A549 (cell line): ENCODE measurements at regions not wholly inside any gene's neighbourhood (a gene's known extent, or its start where the extent isn't known, plus 50 kb on each side); places are given as distances from the start of the nearest gene placed in this dataset.

Experiments used
- CHD2 ChIP-seq: fragments of 150-350 bp; IDR thresholded peaks from 2 replicates; pipeline ENCODE4 v1.6.1; 2014; ENCODE audit warnings: low read length; ENCODE audit not compliant: partially characterized antibody
- CTCF ChIP-seq: fragments of >200 bp; sonication (Bioruptor Twin); formaldehyde crosslinking; IDR thresholded peaks from 3 replicates; pipeline ENCODE4 v1.5.1; 2016
- GATA3 ChIP-seq: IDR thresholded peaks from 2 replicates; pipeline ENCODE4 v1.6.1; 2012; ENCODE audit warnings: borderline replicate concordance

- no peak for TF ChIP-seq CTCF
- no peak for TF ChIP-seq GATA3
- no peak for TF ChIP-seq CHD2
Observed at GRCh38 chr10:78390051-78390450, 356.4 kb downstream of the RPS24 start.
